ENCODE measurements at regions not wholly inside any gene's neighbourhood (a gene's known extent, or its start where the extent isn't known, plus 50 kb on each side); places are given as distances from the start of the nearest gene placed in this dataset.
"Not testable (repeated sequence)": the region's sequence is repeated elsewhere in the genome, so short reads cannot be mapped to it uniquely, and the experiment has no call there.

- peak overlapping the region; percentile 53 for H3K4me3 ChIP-seq
- TF ChIP-seq CTCF (IDR thresholded peaks at IDR 0.05): no peak
- peak overlapping the region; percentile 61 to 74 for H3K27ac ChIP-seq
- DNase-seq (ENCODE audit: low spot score): no peak
Observed at GRCh38 chr6:125612345-125612846, 137.0 kb upstream of the HEY2 start.

GRCh38 chr6:125618629-125619028, 130.8 kb upstream of the HEY2 start:
- no peak overlapping the region for H3K27ac ChIP-seq
- no peak overlapping the region for H3K4me3 ChIP-seq
- DNase-seq (ENCODE audit: low spot score): no peak
- no peak for TF ChIP-seq CTCF (IDR thresholded peaks at IDR 0.05)

- no peak for TF ChIP-seq CTCF (IDR thresholded peaks at IDR 0.05)
- no peak overlapping the region for H3K4me3 ChIP-seq
- H3K27ac ChIP-seq: no peak overlapping the region
- DNase-seq (ENCODE audit: low spot score): no peak
Observed at GRCh38 chr6:125623085-125623484, 126.3 kb upstream of the HEY2 start.

GRCh38 chr6:125631165-125631564, 118.3 kb upstream of the HEY2 start:
- Histone ChIP-seq H3K4me3 (no peak overlapping the region), H3K27ac (no peak overlapping the region)
- TF ChIP-seq CTCF (IDR thresholded peaks at IDR 0.05): no peak
- no peak for DNase-seq (ENCODE audit: low spot score)

- not testable (repeated sequence) for DNase-seq (ENCODE audit: low spot score); H3K4me3 ChIP-seq; H3K27ac ChIP-seq
Observed at GRCh38 chr6:125636011-125636410, 113.4 kb upstream of the HEY2 start.

GRCh38 chr6:125636671-125637070, 112.8 kb upstream of the HEY2 start:
- no peak for TF ChIP-seq CTCF (IDR thresholded peaks at IDR 0.05)
- Histone ChIP-seq H3K27ac (no peak overlapping the region), H3K4me3 (no peak overlapping the region)
- no peak for DNase-seq (ENCODE audit: low spot score)

GRCh38 chr6:125637207-125637606, 112.2 kb upstream of the HEY2 start:
- no peak for TF ChIP-seq CTCF (IDR thresholded peaks at IDR 0.05)
- Histone ChIP-seq H3K4me3 (no peak overlapping the region), H3K27ac (no peak overlapping the region)
- DNase-seq (ENCODE audit: low spot score): no peak
